WTC11 (cell line): ENCODE measurements at regions not wholly inside any gene's neighbourhood (a gene's known extent, or its start where the extent isn't known, plus 50 kb on each side); places are given as distances from the start of the nearest gene placed in this dataset.

Experiments used
- ATAC-seq: fragments of 200-7000 bp; cut with Tn5 transposase; 2 replicates; pipeline ENCODE4 v1.10.0; 2021; ENCODE audit warnings: mild to moderate bottlenecking, moderate library complexity
- CTCF ChIA-PET: fragments of 300-600 bp; sonication (Branson Sonifier 250); formaldehyde crosslinking; loops from one replicate; lab custom pipeline; 2021; ENCODE audit warnings: antibody characterized with exemption; lab: Charles Lee
- POLR2A ChIA-PET: fragments of 350-600 bp; sonication (Branson Sonifier 250); formaldehyde crosslinking; loops from one replicate; lab custom pipeline; 2021; ENCODE audit warnings: antibody characterized with exemption; lab: Charles Lee
- DNase-seq: peaks from one replicate; pipeline ENCODE4 v3.0.0; 2021; ENCODE audit warnings: low spot score
- H3K27ac Mint-ChIP-seq: 2 replicates; pipeline ENCODE4 v1.8.0; 2021; ENCODE audit warnings: mixed read lengths
- H3K27me3 Mint-ChIP-seq: 2 replicates; pipeline ENCODE4 v1.8.0; 2021; ENCODE audit warnings: low read depth, mild to moderate bottlenecking, moderate library complexity, mixed read lengths
- H3K36me3 Mint-ChIP-seq: 2 replicates; pipeline ENCODE4 v1.8.0; 2021; ENCODE audit warnings: mixed read lengths
- H3K4me1 Mint-ChIP-seq: 2 replicates; pipeline ENCODE4 v1.8.0; 2022; ENCODE audit warnings: mixed read lengths
- H3K4me3 Mint-ChIP-seq: 2 replicates; pipeline ENCODE4 v1.8.0; 2021; ENCODE audit warnings: mild to moderate bottlenecking, moderate library complexity, mixed read lengths
- H3K9me3 Mint-ChIP-seq: 2 replicates; pipeline ENCODE4 v1.8.0; 2021; ENCODE audit warnings: mixed read lengths
- ATF3 ChIP-seq: sonication (generic); formaldehyde crosslinking; conservative IDR thresholded peaks from 2 replicates; pipeline ENCODE4 v1.8.1; 2022; ENCODE audit warnings: mild to moderate bottlenecking, missing genetic modification reagents
- CREB1 ChIP-seq: sonication (generic); formaldehyde crosslinking; IDR thresholded peaks from 2 replicates; pipeline ENCODE4 v1.8.0; 2023; ENCODE audit warnings: mild to moderate bottlenecking, missing genetic modification reagents
- E2F4 ChIP-seq: sonication (generic); formaldehyde crosslinking; IDR thresholded peaks from 2 replicates; pipeline ENCODE4 v1.8.1; 2022; ENCODE audit warnings: low read depth, mild to moderate bottlenecking, moderate library complexity, missing genetic modification reagents, borderline replicate concordance
- ERG ChIP-seq: fragments of 250-450 bp; sonication (Bioruptor Pico); IDR thresholded peaks from 2 replicates; pipeline ENCODE4 v1.8.0; 2021; ENCODE audit warnings: mild to moderate bottlenecking
- FOXP1 ChIP-seq: sonication (generic); formaldehyde crosslinking; IDR thresholded peaks from 2 replicates; pipeline ENCODE4 v1.8.0; 2022; ENCODE audit warnings: missing genetic modification reagents, mild to moderate bottlenecking, moderate library complexity, borderline replicate concordance
- GABPB1 ChIP-seq: sonication (generic); formaldehyde crosslinking; IDR thresholded peaks from 2 replicates; pipeline ENCODE4 v1.8.1; 2023; ENCODE audit warnings: mild to moderate bottlenecking, missing genetic modification reagents
- GRHL2 ChIP-seq: fragments of 250-450 bp; sonication (Bioruptor Pico); IDR thresholded peaks from 2 replicates; pipeline ENCODE4 v1.8.0; 2022; ENCODE audit warnings: mild to moderate bottlenecking, moderate library complexity; ENCODE audit not compliant: insufficient replicate concordance, severe bottlenecking
- JUN ChIP-seq: sonication (generic); formaldehyde crosslinking; IDR thresholded peaks from 2 replicates; pipeline ENCODE4 v1.8.0; 2023; ENCODE audit warnings: mild to moderate bottlenecking, missing genetic modification reagents
- NFE2L1 ChIP-seq: sonication (generic); formaldehyde crosslinking; IDR thresholded peaks from 2 replicates; pipeline ENCODE4 v1.8.1; 2023; ENCODE audit warnings: missing genetic modification reagents
- NFYB ChIP-seq: sonication (generic); formaldehyde crosslinking; conservative IDR thresholded peaks from 2 replicates; pipeline ENCODE4 v1.8.0; 2022; ENCODE audit warnings: low read depth, missing genetic modification reagents
- OVOL2 ChIP-seq: fragments of 250-450 bp; sonication (Bioruptor Pico); IDR thresholded peaks from 2 replicates; pipeline ENCODE4 v1.9.0; 2021; ENCODE audit warnings: mild to moderate bottlenecking, borderline replicate concordance
- PREB ChIP-seq: sonication (generic); formaldehyde crosslinking; IDR thresholded peaks from 2 replicates; pipeline ENCODE4 v1.8.1; 2022; ENCODE audit warnings: mild to moderate bottlenecking, missing genetic modification reagents, moderate library complexity, borderline replicate concordance
- SMAD3 ChIP-seq: sonication (generic); formaldehyde crosslinking; IDR thresholded peaks from 2 replicates; pipeline ENCODE4 v1.8.0; 2022; ENCODE audit warnings: missing genetic modification reagents, mild to moderate bottlenecking, borderline replicate concordance
- SP1 ChIP-seq: sonication (generic); formaldehyde crosslinking; conservative IDR thresholded peaks from 2 replicates; pipeline ENCODE4 v1.8.1; 2022; ENCODE audit warnings: missing genetic modification reagents
- TEAD4 ChIP-seq: sonication (generic); formaldehyde crosslinking; IDR thresholded peaks from 2 replicates; pipeline ENCODE4 v1.8.0; 2022; ENCODE audit warnings: mild to moderate bottlenecking, missing genetic modification reagents
- USF2 ChIP-seq: sonication (generic); formaldehyde crosslinking; IDR thresholded peaks from 2 replicates; pipeline ENCODE4 v1.8.1; 2023; ENCODE audit warnings: mild to moderate bottlenecking, missing genetic modification reagents, moderate library complexity
- ZBTB21 ChIP-seq: sonication (generic); formaldehyde crosslinking; IDR thresholded peaks from 2 replicates; pipeline ENCODE4 v1.8.1; 2023; ENCODE audit warnings: mild to moderate bottlenecking, missing genetic modification reagents, borderline replicate concordance
- ZBTB43 ChIP-seq: sonication (generic); formaldehyde crosslinking; IDR thresholded peaks from 2 replicates; pipeline ENCODE4 v1.8.1; 2023; ENCODE audit warnings: mild to moderate bottlenecking, missing genetic modification reagents
- ZNF263 ChIP-seq: sonication (generic); formaldehyde crosslinking; IDR thresholded peaks from 2 replicates; pipeline ENCODE4 v1.8.1; 2022; ENCODE audit warnings: low read depth, mild to moderate bottlenecking, moderate library complexity, missing genetic modification reagents
- ZNF281 ChIP-seq: sonication (generic); formaldehyde crosslinking; IDR thresholded peaks from 2 replicates; pipeline ENCODE4 v1.8.0; 2023; ENCODE audit warnings: mild to moderate bottlenecking, missing genetic modification reagents
- ZNF416 ChIP-seq: fragments of 250-450 bp; sonication (Bioruptor Pico); IDR thresholded peaks from 2 replicates; pipeline ENCODE4 v1.9.0; 2021; ENCODE audit warnings: mild to moderate bottlenecking, inconsistent platforms
- ZNF532 ChIP-seq: fragments of 250-450 bp; sonication (Bioruptor Pico); IDR thresholded peaks from 2 replicates; pipeline ENCODE4 v1.9.0; 2021; ENCODE audit warnings: mild to moderate bottlenecking, borderline replicate concordance
- ZNF671 ChIP-seq: fragments of 250-450 bp; sonication (Bioruptor Pico); IDR thresholded peaks from 2 replicates; pipeline ENCODE4 v1.8.0; 2021; ENCODE audit warnings: mild to moderate bottlenecking

GRCh38 chr18:55161916-55162315, 202.7 kb upstream of the CCDC68 start:
- Mint-ChIP-seq H3K27me3 (no peaks in the 10 kb centered on the region; the same call in 1 of the 2 replicates), H3K36me3 (no peaks in the 10 kb centered on the region), H3K27ac (no peak overlapping the region), H3K4me3 (no peak overlapping the region), H3K9me3 (peaks cover 5% of the 10 kb centered on the region), H3K4me1 (no peaks in the 10 kb centered on the region)
- ChIA-PET POLR2A (no interaction called here), CTCF (no interaction called here)
- no peak for DNase-seq
- no peak for ATAC-seq
- TF ChIP-seq JUN (CRISPR knock-in tag) (no peak), ZBTB43 (no peak), GRHL2 (no peak), GABPB1 (CRISPR knock-in tag) (no peak), ZNF671 (no peak), ZBTB21 (CRISPR knock-in tag) (no peak), ERG (CRISPR knock-in tag) (no peak), FOXP1 (CRISPR knock-in tag) (no peak), NFYB (CRISPR knock-in tag) (no peak), SP1 (no peak), ZNF532 (no peak), ATF3 (CRISPR knock-in tag) (no peak)
- TF ChIP-seq, all 79 proteins: peak for 0

GRCh38 chr18:55159027-55159426, 199.8 kb upstream of the CCDC68 start:
- H3K4me1 Mint-ChIP-seq = no peaks in the 10 kb centered on the region
- H3K4me3 Mint-ChIP-seq = no peak overlapping the region
- ChIA-PET POLR2A (interaction anchor here (0.7 kb wide), 1 partner anchor 1375 kb away, joined by 3 read pairs; no protein-coding TSS in a partner anchor), CTCF (no interaction called here)
- no peak overlapping the region for H3K27ac Mint-ChIP-seq
- no peaks in the 10 kb centered on the region for H3K36me3 Mint-ChIP-seq
- no peaks in the 10 kb centered on the region; the same call in 1 of the 2 replicates for H3K27me3 Mint-ChIP-seq
- no peak for ATAC-seq
- peaks cover 5% of the 10 kb centered on the region for H3K9me3 Mint-ChIP-seq
- no peak for DNase-seq
- no peak for TF ChIP-seq ZBTB21 (CRISPR knock-in tag)
- no peak for TF ChIP-seq GRHL2
- no peak for TF ChIP-seq SMAD3
- no peak for TF ChIP-seq NFE2L1 (CRISPR knock-in tag)
- no peak for TF ChIP-seq OVOL2 (CRISPR knock-in tag)
- no peak for TF ChIP-seq ZNF416 (CRISPR knock-in tag)
- TF ChIP-seq ZNF281 (CRISPR knock-in tag) = no peak
- TF ChIP-seq ZNF263 = no peak
- TF ChIP-seq JUN (CRISPR knock-in tag) = no peak
- TF ChIP-seq USF2 (CRISPR knock-in tag) = no peak
- TF ChIP-seq CREB1 = no peak
- no peak for TF ChIP-seq TEAD4 (CRISPR knock-in tag)
- no peak for TF ChIP-seq E2F4
- no peak for TF ChIP-seq PREB (CRISPR knock-in tag)
